ENCODE measurements at regions not wholly inside any gene's neighbourhood (a gene's known extent, or its start where the extent isn't known, plus 50 kb on each side); places are given as distances from the start of the nearest gene placed in this dataset.

DNA sequence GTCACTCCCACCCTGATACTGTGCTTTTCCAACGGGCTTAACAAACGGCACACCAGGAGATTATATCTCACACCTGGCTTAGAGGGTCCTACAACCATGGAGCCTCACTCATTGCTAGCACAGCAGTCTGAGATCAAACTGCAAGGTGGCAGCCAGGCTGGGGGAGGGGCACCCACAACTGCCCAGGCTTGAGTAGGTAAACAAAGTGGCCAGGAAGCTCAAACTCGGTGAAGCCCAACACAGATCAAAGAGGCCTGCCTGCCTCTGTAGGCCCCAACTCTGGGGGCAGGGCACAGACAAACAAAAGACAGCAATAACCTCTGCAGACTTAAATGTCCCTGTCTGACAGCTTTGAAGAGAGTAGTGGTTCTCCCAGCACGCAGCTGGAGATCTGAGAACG lies 1022.6 kb downstream of the RAB28 start (continued):
- TF ChIP-seq, protein P1, sequence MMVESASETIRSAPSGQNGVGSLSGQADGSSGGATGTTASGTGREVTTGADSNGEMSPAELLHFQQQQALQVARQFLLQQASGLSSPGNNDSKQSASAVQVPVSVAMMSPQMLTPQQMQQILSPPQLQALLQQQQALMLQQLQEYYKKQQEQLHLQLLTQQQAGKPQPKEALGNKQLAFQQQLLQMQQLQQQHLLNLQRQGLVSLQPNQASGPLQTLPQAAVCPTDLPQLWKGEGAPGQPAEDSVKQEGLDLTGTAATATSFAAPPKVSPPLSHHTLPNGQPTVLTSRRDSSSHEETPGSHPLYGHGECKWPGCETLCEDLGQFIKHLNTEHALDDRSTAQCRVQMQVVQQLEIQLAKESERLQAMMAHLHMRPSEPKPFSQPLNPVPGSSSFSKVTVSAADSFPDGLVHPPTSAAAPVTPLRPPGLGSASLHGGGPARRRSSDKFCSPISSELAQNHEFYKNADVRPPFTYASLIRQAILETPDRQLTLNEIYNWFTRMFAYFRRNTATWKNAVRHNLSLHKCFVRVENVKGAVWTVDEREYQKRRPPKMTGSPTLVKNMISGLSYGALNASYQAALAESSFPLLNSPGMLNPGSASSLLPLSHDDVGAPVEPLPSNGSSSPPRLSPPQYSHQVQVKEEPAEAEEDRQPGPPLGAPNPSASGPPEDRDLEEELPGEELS (CRISPR knock-in tag; IDR thresholded peaks at IDR 0.05) = peak; percentile 92
- TF ChIP-seq HOXA3 (CRISPR knock-in tag; IDR thresholded peaks at IDR 0.05) (peak; percentile 65; the same call in 1 of the 2 replicates), IRF2 (CRISPR knock-in tag; IDR thresholded peaks at IDR 0.05) (peak; percentile 78), KAT8 (CRISPR knock-in tag; IDR thresholded peaks at IDR 0.05) (peak; percentile 55; the same call in 1 of the 2 replicates), ZNF629 (CRISPR knock-in tag; conservative IDR thresholded peaks at IDR 0.05) (peak; percentile 7; the same call in 1 of the 2 replicates), HDAC2 (CRISPR knock-in tag; IDR thresholded peaks at IDR 0.05) (peak; percentile 73), NFKB2 (CRISPR knock-in tag; IDR thresholded peaks at IDR 0.05; ENCODE audit: borderline replicate concordance) (peak; percentile 51; the same call in 1 of the 2 replicates), SOX5 (CRISPR knock-in tag; IDR thresholded peaks at IDR 0.05; ENCODE audit: borderline replicate concordance) (peak; percentile 91), ZMYM3 (CRISPR knock-in tag; IDR thresholded peaks at IDR 0.05) (peak; percentile 66; the same call in 1 of the 2 replicates), NR2F1 (CRISPR knock-in tag; IDR thresholded peaks at IDR 0.05) (0 out of 4 replicates have a peak, but pooled peaks have one; percentile 29 to 31)
- TF ChIP-seq, protein P2, sequence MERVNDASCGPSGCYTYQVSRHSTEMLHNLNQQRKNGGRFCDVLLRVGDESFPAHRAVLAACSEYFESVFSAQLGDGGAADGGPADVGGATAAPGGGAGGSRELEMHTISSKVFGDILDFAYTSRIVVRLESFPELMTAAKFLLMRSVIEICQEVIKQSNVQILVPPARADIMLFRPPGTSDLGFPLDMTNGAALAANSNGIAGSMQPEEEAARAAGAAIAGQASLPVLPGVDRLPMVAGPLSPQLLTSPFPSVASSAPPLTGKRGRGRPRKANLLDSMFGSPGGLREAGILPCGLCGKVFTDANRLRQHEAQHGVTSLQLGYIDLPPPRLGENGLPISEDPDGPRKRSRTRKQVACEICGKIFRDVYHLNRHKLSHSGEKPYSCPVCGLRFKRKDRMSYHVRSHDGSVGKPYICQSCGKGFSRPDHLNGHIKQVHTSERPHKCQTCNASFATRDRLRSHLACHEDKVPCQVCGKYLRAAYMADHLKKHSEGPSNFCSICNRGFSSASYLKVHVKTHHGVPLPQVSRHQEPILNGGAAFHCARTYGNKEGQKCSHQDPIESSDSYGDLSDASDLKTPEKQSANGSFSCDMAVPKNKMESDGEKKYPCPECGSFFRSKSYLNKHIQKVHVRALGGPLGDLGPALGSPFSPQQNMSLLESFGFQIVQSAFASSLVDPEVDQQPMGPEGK (CRISPR knock-in tag; IDR thresholded peaks at IDR 0.05) = peak; percentile 66; the same call in 1 of the 2 replicates
- TF ChIP-seq, protein P3, sequence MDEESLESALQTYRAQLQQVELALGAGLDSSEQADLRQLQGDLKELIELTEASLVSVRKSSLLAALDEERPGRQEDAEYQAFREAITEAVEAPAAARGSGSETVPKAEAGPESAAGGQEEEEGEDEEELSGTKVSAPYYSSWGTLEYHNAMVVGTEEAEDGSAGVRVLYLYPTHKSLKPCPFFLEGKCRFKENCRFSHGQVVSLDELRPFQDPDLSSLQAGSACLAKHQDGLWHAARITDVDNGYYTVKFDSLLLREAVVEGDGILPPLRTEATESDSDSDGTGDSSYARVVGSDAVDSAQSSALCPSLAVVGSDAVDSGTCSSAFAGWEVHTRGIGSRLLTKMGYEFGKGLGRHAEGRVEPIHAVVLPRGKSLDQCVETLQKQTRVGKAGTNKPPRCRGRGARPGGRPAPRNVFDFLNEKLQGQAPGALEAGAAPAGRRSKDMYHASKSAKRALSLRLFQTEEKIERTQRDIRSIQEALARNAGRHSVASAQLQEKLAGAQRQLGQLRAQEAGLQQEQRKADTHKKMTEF (CRISPR knock-in tag; IDR thresholded peaks at IDR 0.05) = peak; percentile 89; the same call in 1 of the 2 replicates
- TF ChIP-seq, protein P4, sequence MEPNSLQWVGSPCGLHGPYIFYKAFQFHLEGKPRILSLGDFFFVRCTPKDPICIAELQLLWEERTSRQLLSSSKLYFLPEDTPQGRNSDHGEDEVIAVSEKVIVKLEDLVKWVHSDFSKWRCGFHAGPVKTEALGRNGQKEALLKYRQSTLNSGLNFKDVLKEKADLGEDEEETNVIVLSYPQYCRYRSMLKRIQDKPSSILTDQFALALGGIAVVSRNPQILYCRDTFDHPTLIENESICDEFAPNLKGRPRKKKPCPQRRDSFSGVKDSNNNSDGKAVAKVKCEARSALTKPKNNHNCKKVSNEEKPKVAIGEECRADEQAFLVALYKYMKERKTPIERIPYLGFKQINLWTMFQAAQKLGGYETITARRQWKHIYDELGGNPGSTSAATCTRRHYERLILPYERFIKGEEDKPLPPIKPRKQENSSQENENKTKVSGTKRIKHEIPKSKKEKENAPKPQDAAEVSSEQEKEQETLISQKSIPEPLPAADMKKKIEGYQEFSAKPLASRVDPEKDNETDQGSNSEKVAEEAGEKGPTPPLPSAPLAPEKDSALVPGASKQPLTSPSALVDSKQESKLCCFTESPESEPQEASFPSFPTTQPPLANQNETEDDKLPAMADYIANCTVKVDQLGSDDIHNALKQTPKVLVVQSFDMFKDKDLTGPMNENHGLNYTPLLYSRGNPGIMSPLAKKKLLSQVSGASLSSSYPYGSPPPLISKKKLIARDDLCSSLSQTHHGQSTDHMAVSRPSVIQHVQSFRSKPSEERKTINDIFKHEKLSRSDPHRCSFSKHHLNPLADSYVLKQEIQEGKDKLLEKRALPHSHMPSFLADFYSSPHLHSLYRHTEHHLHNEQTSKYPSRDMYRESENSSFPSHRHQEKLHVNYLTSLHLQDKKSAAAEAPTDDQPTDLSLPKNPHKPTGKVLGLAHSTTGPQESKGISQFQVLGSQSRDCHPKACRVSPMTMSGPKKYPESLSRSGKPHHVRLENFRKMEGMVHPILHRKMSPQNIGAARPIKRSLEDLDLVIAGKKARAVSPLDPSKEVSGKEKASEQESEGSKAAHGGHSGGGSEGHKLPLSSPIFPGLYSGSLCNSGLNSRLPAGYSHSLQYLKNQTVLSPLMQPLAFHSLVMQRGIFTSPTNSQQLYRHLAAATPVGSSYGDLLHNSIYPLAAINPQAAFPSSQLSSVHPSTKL (CRISPR knock-in tag; IDR thresholded peaks at IDR 0.05) = peak; percentile 94
- TF ChIP-seq, protein P5, sequence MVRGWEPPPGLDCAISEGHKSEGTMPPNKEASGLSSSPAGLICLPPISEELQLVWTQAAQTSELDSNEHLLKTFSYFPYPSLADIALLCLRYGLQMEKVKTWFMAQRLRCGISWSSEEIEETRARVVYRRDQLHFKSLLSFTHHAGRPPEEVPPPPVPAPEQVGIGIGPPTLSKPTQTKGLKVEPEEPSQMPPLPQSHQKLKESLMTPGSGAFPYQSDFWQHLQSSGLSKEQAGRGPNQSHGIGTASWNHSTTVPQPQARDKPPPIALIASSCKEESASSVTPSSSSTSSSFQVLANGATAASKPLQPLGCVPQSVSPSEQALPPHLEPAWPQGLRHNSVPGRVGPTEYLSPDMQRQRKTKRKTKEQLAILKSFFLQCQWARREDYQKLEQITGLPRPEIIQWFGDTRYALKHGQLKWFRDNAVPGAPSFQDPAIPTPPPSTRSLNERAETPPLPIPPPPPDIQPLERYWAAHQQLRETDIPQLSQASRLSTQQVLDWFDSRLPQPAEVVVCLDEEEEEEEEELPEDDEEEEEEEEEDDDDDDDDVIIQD (CRISPR knock-in tag; IDR thresholded peaks at IDR 0.05; ENCODE audit: low read depth) = peak; percentile 83
- TF ChIP-seq, protein P6, sequence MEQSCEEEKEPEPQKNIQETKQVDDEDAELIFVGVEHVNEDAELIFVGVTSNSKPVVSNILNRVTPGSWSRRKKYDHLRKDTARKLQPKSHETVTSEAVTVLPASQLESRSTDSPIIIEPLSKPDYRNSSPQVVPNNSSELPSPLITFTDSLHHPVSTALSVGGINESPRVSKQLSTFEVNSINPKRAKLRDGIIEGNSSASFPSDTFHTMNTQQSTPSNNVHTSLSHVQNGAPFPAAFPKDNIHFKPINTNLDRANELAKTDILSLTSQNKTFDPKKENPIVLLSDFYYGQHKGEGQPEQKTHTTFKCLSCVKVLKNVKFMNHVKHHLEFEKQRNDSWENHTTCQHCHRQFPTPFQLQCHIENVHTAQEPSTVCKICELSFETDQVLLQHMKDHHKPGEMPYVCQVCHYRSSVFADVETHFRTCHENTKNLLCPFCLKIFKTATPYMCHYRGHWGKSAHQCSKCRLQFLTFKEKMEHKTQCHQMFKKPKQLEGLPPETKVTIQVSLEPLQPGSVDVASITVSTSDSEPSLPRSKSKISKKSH (CRISPR knock-in tag; IDR thresholded peaks at IDR 0.05; ENCODE audit: borderline replicate concordance) = peak; percentile 29; the same call in 1 of the 2 replicates
- TF ChIP-seq, protein P7, sequence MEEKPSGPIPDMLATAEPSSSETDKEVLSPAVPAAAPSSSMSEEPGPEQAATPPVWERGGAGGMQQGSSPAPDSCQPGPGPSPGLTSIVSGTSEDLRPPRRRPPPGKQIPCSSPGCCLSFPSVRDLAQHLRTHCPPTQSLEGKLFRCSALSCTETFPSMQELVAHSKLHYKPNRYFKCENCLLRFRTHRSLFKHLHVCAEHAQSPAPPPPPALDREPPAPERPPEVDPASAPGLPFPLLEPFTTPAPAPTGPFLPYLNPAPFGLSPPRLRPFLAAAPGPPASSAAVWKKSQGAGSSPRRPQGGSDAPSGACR (CRISPR knock-in tag; IDR thresholded peaks at IDR 0.05) = 0 out of 2 replicates have a peak, but pooled peaks have one; percentile 52

Data from HepG2 (cell line).